Spinal cord (tissue), 9 donors: ENCODE measurements at regions not wholly inside any gene's neighbourhood (a gene's known extent, or its start where the extent isn't known, plus 50 kb on each side); places are given as distances from the start of the nearest gene placed in this dataset.
"Not testable (repeated sequence)": the region's sequence is repeated elsewhere in the genome, so short reads cannot be mapped to it uniquely, and the experiment has no call there.

Experiments
- DNase-seq, 6 donors: peaks; one replicate each; pipeline versions ENCODE4 v3.0.0 to v3.0.0-alpha.2; 2013 to 2015; ENCODE audit warnings: low spot score in 6 of 6, low read depth in 4 of 6
- H3K27ac ChIP-seq: one replicate; pipeline ENCODE4 v1.5.1; 2013; ENCODE audit warnings: low read depth, low read length, control low read depth
- H3K27me3 ChIP-seq: one replicate; pipeline ENCODE4 v1.6.1; 2013; ENCODE audit warnings: low read length; ENCODE audit not compliant: control insufficient read depth, insufficient read depth
- H3K36me3 ChIP-seq: one replicate; pipeline ENCODE4 v1.6.1; 2013; ENCODE audit warnings: low read length; ENCODE audit not compliant: control insufficient read depth, insufficient read depth
- H3K4me1 ChIP-seq: one replicate; pipeline ENCODE4 v1.6.1; 2013; ENCODE audit warnings: low read length; ENCODE audit not compliant: control insufficient read depth, insufficient read depth
- H3K4me3 ChIP-seq: one replicate; pipeline ENCODE4 v1.5.1; 2013; ENCODE audit warnings: low read depth, low read length, control low read depth
- H3K9me3 ChIP-seq: one replicate; pipeline ENCODE4 v1.6.1; 2013; ENCODE audit warnings: low read length; ENCODE audit not compliant: control insufficient read depth, insufficient read depth
- WGBS: methylation state at CpG from one replicate; pipeline ENCODE4 v1.1.5; 2013; ENCODE audit warnings: missing lambda C conversion rate; ENCODE audit not compliant: insufficient coverage; 5-methylcytosine and 5-hydroxymethylcytosine counted together
- donor health status: healthy.

DNA sequence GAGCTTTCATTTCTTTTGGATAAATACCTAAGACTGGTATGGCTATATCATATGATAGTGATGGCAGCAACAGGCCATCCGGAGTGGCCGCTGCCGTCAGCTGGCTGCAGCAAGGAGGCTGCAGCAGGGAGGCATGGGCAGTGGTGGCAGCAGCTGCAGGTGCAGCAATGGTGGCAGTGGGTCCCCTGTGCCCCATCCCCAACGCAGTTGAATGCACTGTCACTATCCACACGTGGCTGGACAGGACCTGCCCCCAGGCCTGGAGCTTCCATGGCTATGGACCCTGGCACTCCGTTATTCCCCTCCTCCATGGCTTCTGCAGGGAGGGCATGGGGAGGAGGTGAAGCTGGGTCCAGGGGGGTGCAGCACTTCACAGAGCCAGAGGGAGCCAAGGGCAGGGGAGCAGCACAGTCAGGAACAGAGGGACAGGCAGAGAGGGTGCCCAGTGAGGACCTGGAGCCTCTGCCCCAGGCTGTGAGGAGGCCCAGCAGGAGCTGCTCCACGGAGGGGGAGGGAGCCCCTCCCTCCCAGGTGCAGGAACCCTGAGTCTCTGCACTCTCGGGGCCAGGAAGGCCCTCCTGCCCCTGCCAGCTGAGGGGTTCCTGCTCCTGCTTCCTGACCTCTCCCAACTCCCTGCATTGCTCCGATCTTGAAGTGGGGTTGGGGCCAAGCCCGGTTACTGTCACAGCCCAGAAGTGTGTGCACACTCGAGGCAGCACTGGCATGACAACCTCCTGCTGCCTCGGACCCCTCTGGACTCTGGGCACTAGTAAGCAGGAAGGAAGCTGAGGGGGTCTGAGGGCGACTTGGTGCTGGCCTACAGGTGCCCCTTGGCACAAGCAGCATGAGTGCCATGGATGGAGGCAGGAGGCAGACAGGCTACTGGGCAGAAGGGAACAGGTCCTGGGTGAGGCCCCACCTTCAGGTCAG is 466.3 kb downstream of the GUCY1A2 start:
- H3K9me3 ChIP-seq = peaks cover 6% of the 10 kb centered on the region
- DNase-seq = no peak
- H3K27me3 ChIP-seq = no peaks in the 10 kb centered on the region
- no peaks in the 10 kb centered on the region for H3K4me1 ChIP-seq
- H3K4me3 ChIP-seq = no peak overlapping the region
- H3K36me3 ChIP-seq = no peaks in the 10 kb centered on the region
- no peak overlapping the region for H3K27ac ChIP-seq
- WGBS = 91% methylated on average over 12 of the region's 13 CpGs

DNA sequence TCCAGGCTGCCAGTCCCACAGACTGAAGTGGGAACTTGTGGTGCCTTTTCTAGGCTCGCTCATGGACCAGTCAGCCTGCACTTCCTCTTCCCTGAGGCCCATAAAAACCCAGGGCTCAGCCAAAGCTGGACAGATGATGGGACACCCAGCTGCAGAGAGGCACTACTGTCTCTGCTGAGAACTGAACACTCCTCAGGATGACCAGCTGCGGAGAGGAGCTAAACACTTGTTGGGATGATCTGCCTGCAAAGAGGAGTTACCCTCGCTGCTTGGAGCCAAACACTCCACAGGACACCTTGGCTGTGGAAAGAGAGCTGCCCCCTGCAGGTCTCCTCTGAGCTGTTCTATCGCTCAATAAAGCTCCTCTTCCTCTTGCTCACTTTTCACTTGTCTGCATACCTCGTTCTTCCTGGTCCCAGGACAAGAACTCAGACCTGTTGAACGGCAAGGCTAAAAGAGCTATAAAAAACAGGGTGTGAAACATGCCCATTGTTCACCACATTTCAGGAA is 465.5 kb downstream of the GUCY1A2 start:
- Histone ChIP-seq H3K27ac (no peak overlapping the region), H3K4me3 (no peak overlapping the region), H3K4me1 (no peaks in the 10 kb centered on the region), H3K27me3 (no peaks in the 10 kb centered on the region), H3K9me3 (peaks cover 6% of the 10 kb centered on the region), H3K36me3 (no peaks in the 10 kb centered on the region)
- WGBS = 91% methylated on average over 5 of the region's 6 CpGs
- DNase-seq = no peak

DNA sequence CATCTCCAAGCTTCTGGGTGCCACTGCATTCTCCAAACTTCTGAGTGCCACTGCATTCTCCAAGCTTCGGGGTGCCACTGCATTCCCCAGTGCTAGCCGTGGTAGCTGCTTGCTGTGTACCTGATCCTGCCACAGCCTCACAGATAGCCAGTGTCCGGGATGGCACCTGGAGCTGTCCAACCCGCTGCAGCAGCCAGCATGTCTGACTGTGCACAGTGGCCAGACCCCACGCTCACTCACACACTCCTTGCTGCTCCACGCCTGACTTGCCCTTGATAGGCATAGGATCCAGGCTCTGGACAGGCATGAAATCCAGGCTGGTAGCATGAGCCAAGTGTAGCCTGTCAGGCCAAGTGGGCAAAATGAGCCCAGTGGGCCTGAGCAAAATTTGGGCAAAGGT is 465.0 kb downstream of the GUCY1A2 start:
- Histone ChIP-seq H3K27me3 (no peaks in the 10 kb centered on the region), H3K27ac (no peak overlapping the region), H3K4me3 (no peak overlapping the region), H3K4me1 (no peaks in the 10 kb centered on the region), H3K36me3 (no peaks in the 10 kb centered on the region), H3K9me3 (peaks cover 5% of the 10 kb centered on the region)
- no peak for DNase-seq
- 96% methylated on average over 6 of the region's 6 CpGs for WGBS

GRCh38 chr11:106555566-106556250 is 462.6 kb downstream of the GUCY1A2 start:
- 97% methylated on average over 8 of the region's 13 CpGs for WGBS
- not testable (repeated sequence) for DNase-seq, H3K4me1 ChIP-seq

DNA sequence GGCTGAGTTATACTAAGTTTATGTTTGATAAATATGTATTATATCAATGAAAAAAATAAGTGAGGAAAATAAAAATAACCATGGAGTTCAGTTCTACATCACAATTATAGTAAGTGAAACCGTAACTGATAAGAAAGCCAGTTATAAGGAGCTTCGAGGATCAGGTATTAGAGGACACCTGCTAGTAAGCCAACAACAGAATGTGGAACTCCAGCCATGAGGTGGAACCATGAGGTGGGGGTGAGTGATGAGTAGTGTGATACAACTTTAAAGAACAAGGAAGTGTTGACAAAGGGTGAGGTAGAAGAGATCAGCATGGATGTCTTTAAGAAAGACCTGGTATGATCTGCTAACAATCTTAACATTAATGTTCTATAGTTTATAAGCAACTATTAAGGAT is 452.9 kb downstream of the GUCY1A2 start:
- Histone ChIP-seq H3K27ac (no peak overlapping the region), H3K4me3 (no peak overlapping the region), H3K27me3 (no peaks in the 10 kb centered on the region), H3K9me3 (no peaks in the 10 kb centered on the region), H3K4me1 (no peaks in the 10 kb centered on the region), H3K36me3 (no peaks in the 10 kb centered on the region)
- no peak for DNase-seq
- WGBS = 100% methylated on average over 1 of the region's 2 CpGs

More at GRCh38 chr11:106555566-106556250, 462.6 kb downstream of the GUCY1A2 start:
- H3K4me3 ChIP-seq, H3K9me3 ChIP-seq, H3K27me3 ChIP-seq, H3K27ac ChIP-seq, H3K36me3 ChIP-seq: not testable (repeated sequence)

GRCh38 chr11:106568632-106569031 is 449.6 kb downstream of the GUCY1A2 start:
- WGBS = 92% methylated on average over 3 of the region's 3 CpGs
- no peak overlapping the region for H3K4me3 ChIP-seq

GRCh38 chr11:106577384-106577783 is 440.9 kb downstream of the GUCY1A2 start:
- not testable (repeated sequence) for H3K27ac ChIP-seq, H3K4me1 ChIP-seq, H3K4me3 ChIP-seq, H3K9me3 ChIP-seq, DNase-seq, H3K36me3 ChIP-seq, H3K27me3 ChIP-seq
- WGBS = 90% methylated on average over 3 of the region's 5 CpGs

More at GRCh38 chr11:106568632-106569031, 449.6 kb downstream of the GUCY1A2 start:
- Histone ChIP-seq H3K27ac (no peak overlapping the region), H3K9me3 (peaks cover 6% of the 10 kb centered on the region), H3K4me1 (no peaks in the 10 kb centered on the region), H3K27me3 (no peaks in the 10 kb centered on the region), H3K36me3 (no peaks in the 10 kb centered on the region)
- DNase-seq = peak in 1 of 6 donors; percentile 41

DNA sequence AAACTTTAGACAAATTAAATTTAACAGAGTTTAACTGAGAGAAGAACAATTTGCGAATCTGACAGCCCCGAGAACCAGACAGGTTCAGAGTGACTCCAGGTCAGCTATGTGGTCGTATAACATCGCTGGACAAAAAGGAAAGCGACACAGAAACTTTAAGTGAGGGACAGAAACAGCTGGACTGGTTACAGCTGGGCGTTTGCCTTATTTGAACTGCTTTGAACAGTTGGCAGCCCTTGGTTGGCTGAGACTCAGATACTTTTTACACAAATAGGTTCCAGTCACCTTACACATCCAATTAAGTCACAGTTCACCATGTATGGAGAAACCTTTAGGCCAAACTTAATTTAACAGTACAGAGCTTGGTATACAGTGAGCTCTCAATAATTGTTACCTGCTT is 436.9 kb downstream of the GUCY1A2 start:
- Histone ChIP-seq H3K27ac (no peak overlapping the region), H3K4me3 (no peak overlapping the region), H3K4me1 (no peaks in the 10 kb centered on the region), H3K36me3 (no peaks in the 10 kb centered on the region), H3K9me3 (peaks cover 4% of the 10 kb centered on the region), H3K27me3 (no peaks in the 10 kb centered on the region)
- peak in 1 of 6 donors; percentile 14 for DNase-seq
- WGBS = 64% methylated on average over 6 of the region's 6 CpGs

DNA sequence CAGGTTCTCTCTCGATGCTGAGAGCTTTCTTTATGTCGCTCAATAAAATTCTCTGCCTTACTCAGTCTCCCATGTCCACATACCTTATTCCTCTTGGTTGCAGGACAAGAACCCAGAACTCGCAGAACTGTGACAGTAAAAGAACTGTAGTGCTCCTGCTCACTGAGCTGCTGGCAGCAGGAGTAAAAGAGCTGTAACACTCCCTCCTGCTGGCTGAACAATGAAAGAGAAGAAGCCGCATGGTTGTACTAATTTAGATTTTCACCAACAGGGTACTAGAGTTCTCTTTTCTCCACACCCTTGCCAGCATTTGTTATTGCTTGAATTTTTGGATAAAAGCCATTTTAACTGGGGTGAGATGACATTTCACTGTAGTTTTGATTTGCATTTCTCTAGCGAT is 433.2 kb downstream of the GUCY1A2 start:
- Histone ChIP-seq H3K9me3 (peaks cover 4% of the 10 kb centered on the region), H3K27ac (no peak overlapping the region), H3K36me3 (no peaks in the 10 kb centered on the region), H3K27me3 (no peaks in the 10 kb centered on the region), H3K4me1 (no peaks in the 10 kb centered on the region), H3K4me3 (no peak overlapping the region)
- WGBS = 94% methylated on average over 4 of the region's 5 CpGs
- DNase-seq = no peak
